ENCODE measurements at regions not wholly inside any gene's neighbourhood (a gene's known extent, or its start where the extent isn't known, plus 50 kb on each side); places are given as distances from the start of the nearest gene placed in this dataset.
"Not testable (repeated sequence)": the region's sequence is repeated elsewhere in the genome, so short reads cannot be mapped to it uniquely, and the experiment has no call there.

- no peak for DNase-seq
Observed at GRCh38 chr3:98644168-98644567, 50.8 kb upstream of the CPOX start.

- DNase-seq: no peak
Observed at GRCh38 chr3:98645039-98645438, 51.6 kb upstream of the CPOX start.

- no peak for DNase-seq
Observed at GRCh38 chr3:98646680-98647079, 53.3 kb upstream of the CPOX start.

- no peak for DNase-seq
Observed at GRCh38 chr3:98647197-98647596, 53.8 kb upstream of the CPOX start.

- no peak for DNase-seq
Observed at GRCh38 chr3:98650971-98651779, 57.8 kb upstream of the CPOX start.

GRCh38 chr3:98651780-98652077 lies 58.3 kb upstream of the CPOX start:
- DNase-seq: no peak

- no peak for DNase-seq
Observed at GRCh38 chr3:98655666-98656065, 62.3 kb upstream of the CPOX start.

- DNase-seq: peak; percentile 60
Observed at GRCh38 chr3:98657457-98657856, 64.0 kb upstream of the CPOX start.

GRCh38 chr3:98662699-98663098 lies 69.3 kb upstream of the CPOX start:
- no peak for DNase-seq

- no peak for DNase-seq
Observed at GRCh38 chr3:98670020-98670419, 76.6 kb upstream of the CPOX start.

- DNase-seq: no peak
Observed at GRCh38 chr3:98679986-98680385, 83.2 kb upstream of the ST3GAL6 start.

- DNase-seq: no peak
Observed at GRCh38 chr3:98680723-98681122, 82.4 kb upstream of the ST3GAL6 start.

GRCh38 chr3:98681486-98681885 lies 81.7 kb upstream of the ST3GAL6 start:
- no peak for DNase-seq

- not testable (repeated sequence) for DNase-seq
Observed at GRCh38 chr3:98682391-98682790, 80.7 kb upstream of the ST3GAL6 start.

- DNase-seq: no peak
Observed at GRCh38 chr3:98688363-98688762, 74.8 kb upstream of the ST3GAL6 start.

GRCh38 chr3:98690876-98691275 lies 72.3 kb upstream of the ST3GAL6 start:
- no peak for DNase-seq

- DNase-seq: no peak
Observed at GRCh38 chr3:98691897-98692296, 71.2 kb upstream of the ST3GAL6 start.

- no peak for DNase-seq
Observed at GRCh38 chr3:98692787-98693473, 70.2 kb upstream of the ST3GAL6 start.

- no peak for DNase-seq
Observed at GRCh38 chr3:98695796-98696195, 67.3 kb upstream of the ST3GAL6 start.

GRCh38 chr3:98696296-98696695 lies 66.8 kb upstream of the ST3GAL6 start:
- not testable (repeated sequence) for DNase-seq

- DNase-seq: no peak
Observed at GRCh38 chr3:98697225-98697624, 65.9 kb upstream of the ST3GAL6 start.

GRCh38 chr3:98699132-98699531 lies 64.0 kb upstream of the ST3GAL6 start:
- no peak for DNase-seq

- no peak for DNase-seq
Observed at GRCh38 chr3:98701071-98701675, 62.0 kb upstream of the ST3GAL6 start.

GRCh38 chr3:98702166-98702565 lies 61.0 kb upstream of the ST3GAL6 start:
- DNase-seq: no peak

All from activated CD8-positive, alpha-beta memory T cell treated with anti-CD3 and anti-CD28 coated beads, Interleukin-2, amount 50 U/mL, for 48 hours (primary cell).